ENCODE measurements at regions not wholly inside any gene's neighbourhood (a gene's known extent, or its start where the extent isn't known, plus 50 kb on each side); places are given as distances from the start of the nearest gene placed in this dataset.

DNA sequence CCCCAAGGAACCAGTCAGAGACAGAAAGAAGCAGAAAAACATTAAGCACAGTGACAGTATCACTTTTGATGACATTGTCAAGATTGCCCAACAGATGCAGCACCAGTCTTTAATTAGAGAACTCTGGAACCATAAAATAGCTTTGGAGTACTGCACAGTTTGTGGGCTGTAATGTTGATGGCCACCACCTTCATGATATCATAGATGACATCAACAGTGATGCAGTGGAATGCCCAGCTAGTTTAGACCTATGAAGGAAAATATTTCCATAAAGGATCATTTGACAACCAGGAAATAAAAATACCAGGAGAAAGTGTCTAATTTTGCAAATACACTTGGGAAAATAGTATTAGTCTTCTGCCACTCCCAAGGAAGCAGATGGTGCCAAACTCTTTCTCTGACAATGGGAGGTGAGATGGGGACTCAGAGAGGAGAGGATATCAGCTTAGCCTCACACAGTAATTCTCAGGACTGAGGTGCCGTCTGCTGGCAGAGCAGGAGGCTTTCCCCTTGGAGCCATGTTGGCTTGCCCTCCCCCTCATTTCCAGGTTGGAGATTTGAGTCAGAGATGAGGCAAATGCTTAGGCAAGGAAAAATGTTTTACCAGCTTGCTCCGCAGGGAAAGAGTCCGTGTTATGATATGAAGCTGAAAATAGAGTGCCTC, 107.5 kb upstream of the CELF4 start:
- no peak for DNase-seq (ENCODE audit: low read depth)

DNA sequence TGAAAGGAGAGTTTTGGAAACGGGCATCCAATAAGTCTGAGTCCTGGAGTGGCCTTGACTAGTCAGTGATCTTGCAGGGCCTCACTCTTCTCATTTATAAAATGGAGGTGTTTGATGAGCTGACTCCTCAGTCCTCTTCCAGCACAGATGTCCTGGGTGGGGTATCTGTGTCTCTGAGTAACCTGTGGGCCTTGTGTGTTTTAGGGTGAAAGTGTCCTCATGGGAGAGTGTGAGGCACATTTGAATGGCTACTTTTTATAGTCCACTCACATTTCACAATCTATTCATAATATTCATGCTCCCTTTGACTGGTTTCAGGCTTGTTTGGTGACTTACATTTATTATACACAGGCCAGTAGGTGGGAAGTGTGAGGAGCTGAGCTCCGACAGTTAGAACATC, 106.4 kb upstream of the CELF4 start:
- DNase-seq (ENCODE audit: low read depth) = no peak

- no peak for DNase-seq (ENCODE audit: low read depth)
These were observed 105.9 kb upstream of the CELF4 start for GRCh38 chr18:37671530-37671929.

DNA sequence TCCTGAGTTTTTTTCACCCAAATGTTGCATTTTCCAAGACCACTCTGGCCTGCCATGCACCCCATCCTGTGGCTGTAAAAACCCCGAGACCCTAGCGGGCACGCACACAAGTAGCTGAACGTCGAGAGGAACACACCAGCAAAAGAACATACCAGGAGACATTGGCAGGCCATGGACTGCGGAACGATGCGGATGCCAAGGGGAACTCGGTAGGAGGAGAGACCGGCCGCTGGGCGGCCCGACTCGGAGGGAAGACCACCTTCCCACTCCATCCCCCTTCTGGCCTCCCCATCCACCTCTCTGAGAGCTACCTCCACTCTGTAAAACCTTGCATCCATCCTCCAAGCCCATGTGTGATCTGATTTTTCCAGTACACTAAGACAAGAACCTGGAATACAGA, 105.5 kb upstream of the CELF4 start:
- DNase-seq (ENCODE audit: low read depth) = no peak

GRCh38 chr18:37669991-37670534, 104.5 kb upstream of the CELF4 start:
- DNase-seq (ENCODE audit: low read depth) = no peak

DNA sequence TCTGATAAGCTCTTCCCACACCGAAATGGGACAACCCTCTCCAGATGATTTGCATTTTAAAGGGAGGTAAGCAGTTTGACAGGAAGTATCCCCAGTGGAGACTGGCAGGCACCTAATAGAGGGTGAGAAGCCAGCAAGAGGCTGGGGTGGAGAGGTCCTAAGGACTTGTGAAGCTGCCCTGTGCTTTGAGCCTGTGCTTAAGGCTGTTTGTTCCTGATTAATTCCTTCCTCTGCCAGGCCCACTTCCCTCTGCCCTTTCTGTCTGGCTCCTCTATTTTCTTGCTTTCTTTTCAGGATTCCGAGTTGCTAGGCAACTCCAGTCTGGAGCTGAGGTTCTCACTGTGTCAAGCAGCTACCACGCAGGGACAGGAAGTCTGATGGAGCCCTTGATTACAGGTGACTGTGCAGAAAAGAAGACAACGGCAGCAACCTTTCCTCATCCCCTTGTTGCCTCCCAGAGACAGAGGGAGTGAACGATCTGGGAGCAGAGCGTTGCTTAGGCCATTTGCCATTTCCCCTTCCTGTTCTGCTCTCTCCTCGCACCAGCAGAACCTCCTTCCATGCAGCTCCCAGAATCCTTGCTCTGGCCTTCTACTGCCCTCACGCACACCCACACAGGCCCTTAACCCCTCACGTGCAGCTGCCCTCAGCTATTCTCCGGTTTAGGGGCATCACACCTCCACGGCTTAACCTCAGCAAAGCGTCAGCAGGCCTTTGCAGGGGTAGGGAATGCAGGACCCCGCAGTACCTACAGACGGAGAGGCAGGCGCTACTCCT, 103.6 kb upstream of the CELF4 start:
- no peak for DNase-seq (ENCODE audit: low read depth)

GRCh38 chr18:37667836-37668235, 102.2 kb upstream of the CELF4 start:
- DNase-seq (ENCODE audit: low read depth) = no peak

DNA sequence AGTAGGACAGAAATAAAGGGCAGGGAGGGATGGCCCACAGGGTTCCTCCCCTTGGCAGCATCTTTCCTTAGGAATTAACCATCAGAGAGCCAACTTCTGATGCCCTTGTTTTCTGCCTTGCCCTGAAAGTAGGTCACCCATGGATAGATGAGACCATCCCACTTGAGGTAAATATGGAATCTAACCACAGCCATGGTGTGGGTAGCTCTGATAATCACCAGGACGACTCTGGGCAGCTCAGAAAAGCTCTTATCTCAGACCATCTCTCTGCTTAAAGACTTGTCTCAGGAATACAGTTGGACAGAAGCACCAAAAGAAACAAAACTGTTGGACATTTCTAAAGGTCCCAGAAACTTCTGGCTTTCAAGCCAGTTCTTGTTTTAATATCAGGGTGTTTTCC, 101.4 kb upstream of the CELF4 start:
- no peak for DNase-seq (ENCODE audit: low read depth)

GRCh38 chr18:37666451-37666850, 100.9 kb upstream of the CELF4 start:
- no peak for DNase-seq (ENCODE audit: low read depth)

- DNase-seq (ENCODE audit: low read depth) = no peak
These were observed 99.7 kb upstream of the CELF4 start for GRCh38 chr18:37665346-37665745.

GRCh38 chr18:37663446-37663845, 97.8 kb upstream of the CELF4 start:
- no peak for DNase-seq (ENCODE audit: low read depth)

GRCh38 chr18:37662546-37663339, 97.1 kb upstream of the CELF4 start:
- no peak for DNase-seq (ENCODE audit: low read depth)

GRCh38 chr18:37662099-37662498, 96.5 kb upstream of the CELF4 start:
- no peak for DNase-seq (ENCODE audit: low read depth)

GRCh38 chr18:37661478-37661877, 95.9 kb upstream of the CELF4 start:
- DNase-seq (ENCODE audit: low read depth) = no peak

- DNase-seq (ENCODE audit: low read depth) = no peak
These were observed 95.5 kb upstream of the CELF4 start for GRCh38 chr18:37661061-37661460.

- no peak for DNase-seq (ENCODE audit: low read depth)
These were observed 95.1 kb upstream of the CELF4 start for GRCh38 chr18:37660658-37661057.

GRCh38 chr18:37659906-37660305, 94.3 kb upstream of the CELF4 start:
- DNase-seq (ENCODE audit: low read depth) = no peak

DNA sequence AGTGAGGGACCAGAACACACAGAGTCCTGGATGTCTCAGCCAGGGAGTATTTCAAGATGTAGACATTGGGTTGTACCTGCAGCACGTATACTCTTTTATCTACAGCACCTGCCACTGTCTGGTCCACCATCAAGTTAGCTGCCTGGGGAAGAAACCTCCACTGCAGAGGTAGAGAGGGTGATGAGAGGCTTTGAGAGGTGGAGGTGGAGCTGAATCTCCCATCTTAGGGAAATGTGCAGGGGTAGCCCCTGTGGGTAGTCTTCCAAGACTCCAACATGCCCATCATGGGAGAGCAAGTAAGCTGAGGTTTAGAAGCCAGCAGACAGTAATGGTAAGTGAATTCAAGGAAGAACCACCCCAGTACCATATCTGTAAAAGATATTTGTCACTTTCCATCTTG, 93.3 kb upstream of the CELF4 start:
- DNase-seq (ENCODE audit: low read depth) = no peak

- no peak for DNase-seq (ENCODE audit: low read depth)
These were observed 91.9 kb upstream of the CELF4 start for GRCh38 chr18:37657493-37657892.

GRCh38 chr18:37654731-37655369, 89.3 kb upstream of the CELF4 start:
- no peak for DNase-seq (ENCODE audit: low read depth)

- no peak for DNase-seq (ENCODE audit: low read depth)
These were observed 88.4 kb upstream of the CELF4 start for GRCh38 chr18:37654034-37654433.

DNA sequence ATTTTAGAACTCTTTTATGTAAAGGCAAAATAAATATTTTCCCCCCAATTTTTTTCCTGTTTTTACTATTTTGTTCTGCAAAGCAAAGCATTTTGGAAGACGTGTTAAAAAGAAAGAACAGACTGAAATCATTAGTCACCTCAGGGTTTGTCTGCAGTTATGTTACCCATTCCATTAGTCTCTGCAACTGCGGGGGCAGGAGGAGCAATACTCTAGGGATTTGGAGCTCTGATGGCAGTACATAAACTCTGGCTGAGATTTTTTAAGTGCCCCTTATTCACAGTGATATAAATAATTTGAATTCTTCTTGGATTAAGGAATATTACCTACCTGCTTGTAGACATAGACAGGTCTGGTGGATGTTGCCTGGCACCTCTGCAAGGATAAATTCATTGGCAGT, 88.0 kb upstream of the CELF4 start:
- DNase-seq (ENCODE audit: low read depth) = no peak

All from T-helper 22 cell (primary cell).